LNCaP clone FGC (cell line): ENCODE measurements at regions not wholly inside any gene's neighbourhood (a gene's known extent, or its start where the extent isn't known, plus 50 kb on each side); places are given as distances from the start of the nearest gene placed in this dataset.

ENCODE experiments used
- DNase-seq: peaks from one replicate; pipeline ENCODE4 v3.0.0-alpha.2; 2011; ENCODE audit warnings: low read depth
- H3K4me3 ChIP-seq: 2 replicates; pipeline ENCODE4 v1.5.1; 2011; ENCODE audit warnings: mild to moderate bottlenecking, low read depth, low read length, control low read depth
- TF ChIP-seq, protein P1 (sequence below): IDR thresholded peaks from 2 replicates; pipeline ENCODE4 v1.5.1; 2012; ENCODE audit warnings: mild to moderate bottlenecking; ENCODE audit not compliant: control insufficient read depth, insufficient read depth; ENCODE audit errors: extremely low read depth

DNA sequence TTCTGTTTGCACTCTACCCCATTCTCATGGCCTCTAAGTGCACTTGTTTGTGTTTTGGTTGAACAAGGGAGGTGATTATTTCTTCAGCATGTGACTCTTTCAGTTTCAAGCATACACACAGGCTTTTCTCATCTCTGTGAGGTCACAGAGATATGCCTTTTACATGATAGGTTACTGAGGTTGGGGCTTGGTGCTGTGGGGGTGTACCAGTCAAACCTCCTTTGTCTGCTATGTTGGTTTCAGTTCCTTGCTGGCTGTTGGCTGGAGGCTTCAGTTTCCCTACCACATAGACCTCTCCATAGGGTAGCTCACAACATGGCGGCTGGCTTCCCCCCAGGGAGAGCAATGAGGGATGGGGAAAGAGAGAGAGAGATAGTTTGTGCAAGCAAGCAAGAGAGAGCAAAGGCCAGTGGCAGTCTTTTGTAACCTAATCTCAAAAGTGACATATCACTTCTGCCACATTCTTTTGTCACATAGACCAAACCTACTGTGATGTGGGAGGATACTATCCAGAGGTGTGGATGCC, 96.7 kb upstream of the SEMA6A start:
- DNase-seq = no peak
- TF ChIP-seq, protein P1, sequence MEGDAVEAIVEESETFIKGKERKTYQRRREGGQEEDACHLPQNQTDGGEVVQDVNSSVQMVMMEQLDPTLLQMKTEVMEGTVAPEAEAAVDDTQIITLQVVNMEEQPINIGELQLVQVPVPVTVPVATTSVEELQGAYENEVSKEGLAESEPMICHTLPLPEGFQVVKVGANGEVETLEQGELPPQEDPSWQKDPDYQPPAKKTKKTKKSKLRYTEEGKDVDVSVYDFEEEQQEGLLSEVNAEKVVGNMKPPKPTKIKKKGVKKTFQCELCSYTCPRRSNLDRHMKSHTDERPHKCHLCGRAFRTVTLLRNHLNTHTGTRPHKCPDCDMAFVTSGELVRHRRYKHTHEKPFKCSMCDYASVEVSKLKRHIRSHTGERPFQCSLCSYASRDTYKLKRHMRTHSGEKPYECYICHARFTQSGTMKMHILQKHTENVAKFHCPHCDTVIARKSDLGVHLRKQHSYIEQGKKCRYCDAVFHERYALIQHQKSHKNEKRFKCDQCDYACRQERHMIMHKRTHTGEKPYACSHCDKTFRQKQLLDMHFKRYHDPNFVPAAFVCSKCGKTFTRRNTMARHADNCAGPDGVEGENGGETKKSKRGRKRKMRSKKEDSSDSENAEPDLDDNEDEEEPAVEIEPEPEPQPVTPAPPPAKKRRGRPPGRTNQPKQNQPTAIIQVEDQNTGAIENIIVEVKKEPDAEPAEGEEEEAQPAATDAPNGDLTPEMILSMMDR = no peak
- H3K4me3 ChIP-seq = no peak overlapping the region

DNA sequence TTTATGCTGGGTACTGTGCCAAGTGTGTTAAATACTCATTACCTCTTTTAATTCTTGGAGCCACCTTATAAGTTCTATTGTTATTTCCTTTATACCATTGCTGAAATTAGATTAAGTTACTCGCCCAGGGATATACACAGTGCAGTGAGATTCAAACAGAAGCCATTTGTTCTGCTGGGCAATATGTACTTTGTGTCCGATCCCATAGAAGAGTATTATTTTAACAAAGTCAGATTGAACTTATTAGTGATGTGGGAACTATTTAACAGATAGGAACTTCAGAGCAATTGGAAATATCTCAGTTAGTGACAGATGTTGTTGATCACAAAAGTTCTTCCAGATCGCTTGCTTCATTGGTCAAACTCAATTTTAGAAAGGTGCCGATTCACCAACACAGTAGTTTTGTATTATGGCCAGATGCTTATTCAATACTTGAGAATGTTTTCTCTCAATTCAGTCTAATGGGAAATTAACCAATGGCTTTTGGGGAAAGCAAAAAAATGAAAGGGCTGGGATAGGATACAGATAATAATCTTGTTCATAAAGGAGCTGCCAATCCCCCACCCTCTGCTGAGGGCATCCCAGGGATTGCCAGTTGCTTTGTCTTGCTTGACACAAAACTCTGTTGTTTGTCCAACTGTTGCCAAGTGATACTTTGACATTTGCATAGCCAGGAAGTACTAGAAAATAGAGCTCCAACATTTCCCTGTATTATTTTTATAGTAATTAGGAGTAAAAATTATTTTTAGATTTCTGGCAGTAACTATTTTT, 94.8 kb upstream of the SEMA6A start:
- no peak for DNase-seq
- no peak overlapping the region for H3K4me3 ChIP-seq
- TF ChIP-seq, protein P1 = no peak

DNA sequence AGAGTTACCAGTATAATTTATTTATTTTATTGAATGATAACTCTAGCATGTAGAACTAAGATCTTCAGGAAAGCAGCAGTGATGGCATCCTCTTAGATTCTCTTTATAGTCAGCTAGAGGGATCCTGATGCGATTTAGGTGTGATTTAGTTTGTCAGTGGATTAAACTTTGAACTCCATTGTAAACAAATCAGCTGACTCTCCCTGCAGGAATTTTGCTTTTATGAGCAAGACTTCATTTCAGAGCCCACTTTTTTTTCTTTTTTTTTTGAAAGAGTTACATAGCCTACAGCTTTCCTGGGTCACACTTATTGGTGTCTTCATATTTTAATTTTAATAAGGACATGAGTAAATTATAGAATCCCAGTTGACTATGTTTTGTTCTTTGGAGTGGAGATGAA, 93.8 kb upstream of the SEMA6A start:
- DNase-seq = no peak
- no peak overlapping the region for H3K4me3 ChIP-seq
- TF ChIP-seq, protein P1 = no peak

DNA sequence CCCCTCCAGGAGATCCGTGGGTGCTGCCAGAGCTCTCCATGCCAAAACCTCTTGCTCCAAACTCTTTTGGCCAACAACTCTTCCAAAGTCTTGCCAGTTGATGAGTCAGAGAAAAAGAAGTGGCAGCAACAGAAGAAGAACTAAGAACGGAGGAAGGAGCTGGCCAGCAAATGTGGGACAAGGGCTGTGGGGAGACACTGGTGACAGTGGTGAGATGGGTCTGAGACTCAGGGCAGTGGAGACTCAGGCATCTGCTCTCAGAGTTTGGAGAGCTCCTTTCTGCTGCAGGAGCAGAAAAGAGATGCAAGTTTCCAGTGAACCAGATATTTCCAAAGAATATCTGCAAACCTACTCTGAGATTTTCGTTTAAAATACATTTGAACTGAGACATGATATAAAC, 92.3 kb upstream of the SEMA6A start:
- no peak overlapping the region for H3K4me3 ChIP-seq
- TF ChIP-seq, protein P1 = no peak
- DNase-seq = no peak

DNA sequence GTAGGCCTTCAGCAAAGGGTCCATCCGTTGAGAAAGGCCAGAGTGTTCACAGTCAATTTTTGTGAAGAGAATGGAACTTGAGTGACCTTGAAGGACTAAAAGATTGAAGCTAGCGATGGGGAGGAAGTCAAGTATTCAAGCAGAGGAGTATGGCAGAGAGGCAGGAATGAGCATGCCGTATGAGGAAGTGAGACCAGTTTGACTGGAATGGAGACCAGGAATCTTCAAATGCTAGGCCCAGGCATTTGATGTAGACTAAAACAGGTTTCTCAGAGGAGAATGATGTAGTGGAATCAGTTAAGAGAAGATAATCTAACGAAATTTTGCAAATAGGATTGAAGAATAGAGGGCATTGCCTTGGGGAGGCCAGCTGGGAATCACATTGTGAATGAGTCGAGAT, 90.4 kb upstream of the SEMA6A start:
- H3K4me3 ChIP-seq = no peak overlapping the region
- TF ChIP-seq, protein P1 = no peak
- DNase-seq = no peak

DNA sequence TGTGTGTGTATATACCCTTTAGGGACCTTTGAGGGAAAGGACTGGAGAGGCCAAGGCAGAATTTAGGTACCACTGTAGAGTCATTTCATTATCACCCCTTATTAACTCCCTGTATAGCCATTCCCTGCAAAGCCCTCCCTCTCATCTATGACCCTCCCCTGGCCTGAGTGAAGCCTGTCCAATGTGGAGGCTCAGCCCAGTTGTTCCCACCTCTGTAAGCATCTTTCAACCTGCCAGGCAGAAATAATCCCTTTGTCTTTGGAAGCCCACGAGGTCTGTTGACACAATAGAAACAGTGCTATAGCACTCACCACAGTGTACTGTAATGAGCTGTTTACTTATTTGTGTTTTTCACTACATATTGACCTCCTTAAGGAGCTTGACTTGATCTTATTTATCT, 88.5 kb upstream of the SEMA6A start:
- peak; percentile 25 for DNase-seq
- TF ChIP-seq, protein P1 = no peak
- H3K4me3 ChIP-seq = no peak overlapping the region

DNA sequence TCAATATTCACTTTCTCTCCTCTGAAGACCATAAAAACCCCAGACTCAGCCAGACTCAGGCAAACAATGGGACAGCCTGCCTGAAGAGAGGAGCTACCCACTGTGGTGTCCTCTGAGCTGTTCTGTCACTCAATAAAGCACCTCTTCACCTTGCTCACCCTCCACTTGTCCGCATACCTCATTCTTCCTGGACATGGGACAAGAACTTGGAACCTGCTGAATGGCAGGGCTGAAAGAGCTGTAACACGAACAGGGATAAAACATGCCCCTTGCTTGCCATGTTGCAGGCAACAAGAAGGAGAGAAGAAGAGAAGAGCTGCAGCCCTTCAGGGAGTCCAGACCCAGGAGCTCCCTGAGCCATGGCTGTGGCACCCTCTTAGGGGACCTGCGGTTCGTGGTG, 86.8 kb upstream of the SEMA6A start:
- DNase-seq = no peak
- TF ChIP-seq, protein P1 = no peak
- no peak overlapping the region for H3K4me3 ChIP-seq
